C4-2B (cell line): ENCODE measurements at regions not wholly inside any gene's neighbourhood (a gene's known extent, or its start where the extent isn't known, plus 50 kb on each side); places are given as distances from the start of the nearest gene placed in this dataset.

Experiments
- CTCF ChIP-seq: fragments of 450-650 bp; conservative IDR thresholded peaks from 2 replicates; pipeline ENCODE4 v1.5.1; 2017; ENCODE audit warnings: mild to moderate bottlenecking
- ZFX ChIP-seq: fragments of 450-650 bp; IDR thresholded peaks from 2 replicates; pipeline ENCODE4 v1.6.1; 2017

GRCh38 chr18:27778925-27779324, 398.0 kb downstream of the CDH2 start:
- TF ChIP-seq CTCF (no peak), ZFX (no peak)
